ENCODE measurements at regions not wholly inside any gene's neighbourhood (a gene's known extent, or its start where the extent isn't known, plus 50 kb on each side); places are given as distances from the start of the nearest gene placed in this dataset.

DNA sequence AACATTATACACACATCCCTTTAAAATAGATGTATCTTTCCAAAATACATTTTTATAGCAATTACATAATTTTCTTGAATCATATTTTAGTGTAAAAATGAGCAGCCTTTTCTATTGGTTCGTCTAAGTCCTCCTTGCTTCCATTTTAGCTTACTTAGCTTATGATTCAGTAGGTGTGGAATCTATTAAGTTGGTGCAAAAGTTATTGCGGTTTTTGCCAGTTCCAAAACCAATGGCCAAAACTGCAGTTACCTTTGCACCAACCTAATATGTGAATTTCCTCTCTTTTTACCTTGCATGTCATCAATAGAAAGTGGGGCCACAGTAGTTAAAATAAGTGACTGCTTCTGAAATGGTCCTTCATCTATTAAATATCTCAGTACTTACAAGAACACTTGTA is 279.0 kb downstream of the OTUD1 start:
- no peak overlapping the region for H3K4me3 ChIP-seq (ENCODE audit: low read depth, low read length)
- no peaks in the 10 kb centered on the region for H3K4me1 ChIP-seq (ENCODE audit: control insufficient read depth, insufficient read depth, low read length)
- no peaks in the 10 kb centered on the region for H3K36me3 ChIP-seq (ENCODE audit: control insufficient read depth, insufficient read depth, low read length)
- no peak overlapping the region for H3K9ac ChIP-seq (ENCODE audit: low read depth, low read length)
- no peaks in the 10 kb centered on the region for H3K27me3 ChIP-seq (ENCODE audit: control insufficient read depth, insufficient read depth, low read length)
- no peaks in the 10 kb centered on the region for H3K9me3 ChIP-seq (ENCODE audit: control insufficient read depth, insufficient read depth, low read length)

DNA sequence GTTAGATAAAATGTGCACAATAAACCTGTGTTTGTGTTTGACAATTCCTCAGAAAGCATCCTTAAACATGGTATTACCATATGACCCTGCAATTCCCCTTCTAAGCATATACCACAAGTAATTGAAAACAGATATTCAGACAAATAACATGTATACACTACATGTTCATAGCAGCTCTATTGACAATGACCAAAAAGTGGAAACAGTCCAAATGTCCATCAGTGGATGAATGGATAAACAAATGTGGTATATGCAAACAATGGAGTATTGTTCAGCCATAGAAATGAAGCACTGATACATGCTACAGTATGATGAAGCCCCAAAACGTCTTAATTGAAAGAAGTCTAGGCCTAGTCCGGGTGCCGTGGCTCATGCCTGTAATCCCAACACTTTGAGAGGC is 280.1 kb downstream of the OTUD1 start:
- Histone ChIP-seq H3K9ac (ENCODE audit: low read depth, low read length) (no peak overlapping the region), H3K4me1 (ENCODE audit: control insufficient read depth, insufficient read depth, low read length) (no peaks in the 10 kb centered on the region), H3K9me3 (ENCODE audit: control insufficient read depth, insufficient read depth, low read length) (no peaks in the 10 kb centered on the region), H3K4me3 (ENCODE audit: low read depth, low read length) (no peak overlapping the region), H3K36me3 (ENCODE audit: control insufficient read depth, insufficient read depth, low read length) (no peaks in the 10 kb centered on the region), H3K27me3 (ENCODE audit: control insufficient read depth, insufficient read depth, low read length) (no peaks in the 10 kb centered on the region)

DNA sequence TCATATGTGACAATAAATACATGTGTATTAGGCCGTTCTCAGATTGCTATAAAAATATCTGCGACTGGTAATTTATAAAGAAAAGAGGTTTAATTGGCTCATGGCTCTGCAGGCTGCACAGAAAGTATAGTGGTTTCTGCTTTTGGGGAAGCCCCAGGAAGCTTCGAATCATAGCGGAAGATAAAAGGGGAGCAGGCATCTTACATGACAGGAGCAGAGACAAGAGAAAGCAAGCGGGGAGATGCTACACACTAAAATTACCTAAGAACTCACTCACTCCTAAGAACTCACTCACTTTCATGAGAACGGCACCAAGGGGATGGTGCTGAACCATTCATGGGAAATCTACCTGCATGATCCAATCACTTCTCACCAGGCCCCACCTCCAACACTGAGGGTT is 284.9 kb downstream of the OTUD1 start:
- H3K4me1 ChIP-seq (ENCODE audit: control insufficient read depth, insufficient read depth, low read length): no peaks in the 10 kb centered on the region
- no peaks in the 10 kb centered on the region for H3K36me3 ChIP-seq (ENCODE audit: control insufficient read depth, insufficient read depth, low read length)
- H3K9ac ChIP-seq (ENCODE audit: low read depth, low read length): no peak overlapping the region
- no peaks in the 10 kb centered on the region for H3K9me3 ChIP-seq (ENCODE audit: control insufficient read depth, insufficient read depth, low read length)
- no peak overlapping the region for H3K4me3 ChIP-seq (ENCODE audit: low read depth, low read length)
- no peaks in the 10 kb centered on the region for H3K27me3 ChIP-seq (ENCODE audit: control insufficient read depth, insufficient read depth, low read length)

GRCh38 chr10:23725548-23725947 is 286.7 kb downstream of the OTUD1 start:
- H3K36me3 ChIP-seq (ENCODE audit: control insufficient read depth, insufficient read depth, low read length): no peaks in the 10 kb centered on the region
- no peaks in the 10 kb centered on the region for H3K9me3 ChIP-seq (ENCODE audit: control insufficient read depth, insufficient read depth, low read length)
- H3K4me3 ChIP-seq (ENCODE audit: low read depth, low read length): no peak overlapping the region
- H3K4me1 ChIP-seq (ENCODE audit: control insufficient read depth, insufficient read depth, low read length): no peaks in the 10 kb centered on the region
- no peaks in the 10 kb centered on the region for H3K27me3 ChIP-seq (ENCODE audit: control insufficient read depth, insufficient read depth, low read length)
- no peak overlapping the region for H3K9ac ChIP-seq (ENCODE audit: low read depth, low read length)

DNA sequence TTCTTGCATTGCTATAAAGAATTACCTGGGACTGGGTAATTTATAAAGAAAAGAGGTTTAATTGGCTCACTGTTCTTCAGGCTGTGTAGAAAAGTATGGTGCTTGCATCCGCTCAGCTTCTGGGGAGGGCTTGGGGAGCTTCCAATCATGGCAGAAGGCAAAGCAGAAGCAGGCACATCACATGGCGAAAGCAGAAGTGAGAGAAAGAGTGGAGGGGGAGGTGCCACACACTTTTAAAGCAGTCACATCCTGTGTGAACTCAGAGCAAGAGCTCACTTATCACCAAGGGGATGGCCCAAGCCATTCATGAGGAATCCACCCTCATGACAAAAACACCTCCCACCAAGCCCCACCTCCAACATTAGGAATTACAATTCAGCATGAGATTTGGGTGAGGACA is 303.5 kb downstream of the OTUD1 start:
- H3K9me3 ChIP-seq (ENCODE audit: control insufficient read depth, insufficient read depth, low read length): no peaks in the 10 kb centered on the region
- H3K4me1 ChIP-seq (ENCODE audit: control insufficient read depth, insufficient read depth, low read length): no peaks in the 10 kb centered on the region
- H3K4me3 ChIP-seq (ENCODE audit: low read depth, low read length): no peak overlapping the region
- H3K27me3 ChIP-seq (ENCODE audit: control insufficient read depth, insufficient read depth, low read length): no peaks in the 10 kb centered on the region
- H3K9ac ChIP-seq (ENCODE audit: low read depth, low read length): no peak overlapping the region
- no peaks in the 10 kb centered on the region for H3K36me3 ChIP-seq (ENCODE audit: control insufficient read depth, insufficient read depth, low read length)

DNA sequence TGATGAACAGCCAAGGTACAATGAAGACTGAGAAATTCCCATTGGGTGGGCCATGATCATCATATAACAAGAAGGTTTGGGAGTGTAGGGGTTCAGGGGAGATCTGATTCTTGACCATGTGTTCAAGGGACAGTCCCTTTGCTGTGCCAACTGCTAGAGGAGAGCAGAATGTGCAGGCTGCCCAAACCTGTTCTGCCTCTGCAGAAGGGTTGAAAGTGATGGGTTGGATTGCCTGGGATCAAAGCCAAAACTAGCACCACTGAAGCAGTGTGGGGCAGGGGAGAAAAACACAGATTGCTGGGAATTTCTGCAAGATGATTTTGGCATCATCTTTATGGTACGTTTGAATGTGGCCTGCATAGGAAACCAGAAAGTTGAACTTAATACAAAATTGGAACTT is 303.9 kb downstream of the OTUD1 start:
- Histone ChIP-seq H3K27me3 (ENCODE audit: control insufficient read depth, insufficient read depth, low read length) (no peaks in the 10 kb centered on the region), H3K4me1 (ENCODE audit: control insufficient read depth, insufficient read depth, low read length) (no peaks in the 10 kb centered on the region), H3K4me3 (ENCODE audit: low read depth, low read length) (no peak overlapping the region), H3K36me3 (ENCODE audit: control insufficient read depth, insufficient read depth, low read length) (no peaks in the 10 kb centered on the region), H3K9ac (ENCODE audit: low read depth, low read length) (no peak overlapping the region), H3K9me3 (ENCODE audit: control insufficient read depth, insufficient read depth, low read length) (no peaks in the 10 kb centered on the region)

- H3K4me3 ChIP-seq (ENCODE audit: low read depth, low read length): no peak overlapping the region
- no peaks in the 10 kb centered on the region for H3K27me3 ChIP-seq (ENCODE audit: control insufficient read depth, insufficient read depth, low read length)
- H3K36me3 ChIP-seq (ENCODE audit: control insufficient read depth, insufficient read depth, low read length): no peaks in the 10 kb centered on the region
- H3K4me1 ChIP-seq (ENCODE audit: control insufficient read depth, insufficient read depth, low read length): no peaks in the 10 kb centered on the region
- H3K9ac ChIP-seq (ENCODE audit: low read depth, low read length): no peak overlapping the region
- H3K9me3 ChIP-seq (ENCODE audit: control insufficient read depth, insufficient read depth, low read length): no peaks in the 10 kb centered on the region
Measured at GRCh38 chr10:23754179-23754578, 315.3 kb downstream of the OTUD1 start.

DNA sequence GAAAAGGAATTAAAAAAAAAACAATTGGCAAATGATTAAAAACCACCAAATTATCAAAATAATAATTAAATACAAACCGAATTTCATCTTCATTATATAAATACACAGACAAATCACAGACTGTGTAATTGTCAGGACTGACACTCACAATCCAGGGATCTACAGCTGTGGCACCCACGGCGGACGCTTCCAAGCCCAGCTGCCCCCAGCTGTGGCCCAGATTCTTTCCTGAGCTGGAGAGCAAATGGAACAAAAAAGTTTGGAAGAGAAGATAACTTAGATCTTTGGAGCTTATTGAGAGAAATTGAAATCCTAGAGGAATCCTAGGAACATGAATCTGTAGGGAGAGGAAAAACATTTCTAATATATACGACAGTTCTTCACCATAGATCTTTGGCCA is 316.1 kb downstream of the OTUD1 start:
- Histone ChIP-seq H3K27me3 (ENCODE audit: control insufficient read depth, insufficient read depth, low read length) (no peaks in the 10 kb centered on the region), H3K36me3 (ENCODE audit: control insufficient read depth, insufficient read depth, low read length) (no peaks in the 10 kb centered on the region), H3K4me1 (ENCODE audit: control insufficient read depth, insufficient read depth, low read length) (no peaks in the 10 kb centered on the region), H3K9ac (ENCODE audit: low read depth, low read length) (no peak overlapping the region), H3K9me3 (ENCODE audit: control insufficient read depth, insufficient read depth, low read length) (no peaks in the 10 kb centered on the region), H3K4me3 (ENCODE audit: low read depth, low read length) (no peak overlapping the region)

DNA sequence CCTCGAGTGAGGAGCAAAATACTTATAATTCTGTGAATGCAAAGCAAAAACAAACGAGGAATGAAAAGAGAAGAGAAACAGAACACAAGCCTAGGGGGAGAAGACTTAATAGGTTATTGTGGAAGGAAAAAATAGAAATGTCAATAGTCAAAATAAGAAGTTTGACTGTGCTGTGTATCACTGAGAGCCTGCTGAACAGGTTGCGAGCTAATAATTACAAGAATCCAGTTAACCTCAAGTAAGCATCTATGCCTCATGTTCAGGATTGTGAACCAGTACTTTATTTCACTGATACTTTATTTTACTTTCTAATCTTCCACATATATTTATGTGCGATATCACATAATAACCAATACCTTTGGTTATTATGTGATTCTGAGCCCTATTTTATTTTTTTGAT is 316.7 kb downstream of the OTUD1 start:
- no peaks in the 10 kb centered on the region for H3K9me3 ChIP-seq (ENCODE audit: control insufficient read depth, insufficient read depth, low read length)
- no peak overlapping the region for H3K9ac ChIP-seq (ENCODE audit: low read depth, low read length)
- H3K4me3 ChIP-seq (ENCODE audit: low read depth, low read length): no peak overlapping the region
- H3K27me3 ChIP-seq (ENCODE audit: control insufficient read depth, insufficient read depth, low read length): no peaks in the 10 kb centered on the region
- no peaks in the 10 kb centered on the region for H3K4me1 ChIP-seq (ENCODE audit: control insufficient read depth, insufficient read depth, low read length)
- H3K36me3 ChIP-seq (ENCODE audit: control insufficient read depth, insufficient read depth, low read length): no peaks in the 10 kb centered on the region

GRCh38 chr10:23768281-23768680 is 329.4 kb downstream of the OTUD1 start:
- Histone ChIP-seq H3K4me3 (ENCODE audit: low read depth, low read length) (no peak overlapping the region), H3K36me3 (ENCODE audit: control insufficient read depth, insufficient read depth, low read length) (no peaks in the 10 kb centered on the region), H3K27me3 (ENCODE audit: control insufficient read depth, insufficient read depth, low read length) (no peaks in the 10 kb centered on the region), H3K9ac (ENCODE audit: low read depth, low read length) (no peak overlapping the region), H3K9me3 (ENCODE audit: control insufficient read depth, insufficient read depth, low read length) (no peaks in the 10 kb centered on the region), H3K4me1 (ENCODE audit: control insufficient read depth, insufficient read depth, low read length) (no peaks in the 10 kb centered on the region)

GRCh38 chr10:23777153-23777552 is 338.3 kb downstream of the OTUD1 start:
- H3K27me3 ChIP-seq (ENCODE audit: control insufficient read depth, insufficient read depth, low read length): no peaks in the 10 kb centered on the region
- no peaks in the 10 kb centered on the region for H3K36me3 ChIP-seq (ENCODE audit: control insufficient read depth, insufficient read depth, low read length)
- no peak overlapping the region for H3K9ac ChIP-seq (ENCODE audit: low read depth, low read length)
- H3K4me3 ChIP-seq (ENCODE audit: low read depth, low read length): no peak overlapping the region
- H3K4me1 ChIP-seq (ENCODE audit: control insufficient read depth, insufficient read depth, low read length): no peaks in the 10 kb centered on the region
- H3K9me3 ChIP-seq (ENCODE audit: control insufficient read depth, insufficient read depth, low read length): no peaks in the 10 kb centered on the region

DNA sequence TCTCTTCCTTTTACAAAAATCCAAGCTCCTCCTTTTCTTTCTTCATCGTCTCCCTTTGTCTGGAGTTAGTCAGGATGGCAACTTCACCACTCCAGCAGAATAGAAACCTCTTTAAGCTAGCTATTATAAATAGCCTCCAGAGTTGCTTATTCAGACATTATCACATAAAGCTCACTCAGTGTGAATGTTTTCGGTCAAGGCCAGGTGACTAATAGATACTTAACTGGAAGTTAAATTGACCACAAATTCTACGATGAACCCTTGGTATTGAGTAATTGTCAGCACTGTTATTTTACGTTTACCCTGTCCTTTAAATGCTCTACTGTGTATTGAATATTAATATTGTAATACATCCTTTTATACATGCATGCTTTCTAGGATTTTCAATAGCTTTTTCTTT is 340.4 kb downstream of the OTUD1 start:
- no peak overlapping the region for H3K4me3 ChIP-seq (ENCODE audit: low read depth, low read length)
- no peaks in the 10 kb centered on the region for H3K4me1 ChIP-seq (ENCODE audit: control insufficient read depth, insufficient read depth, low read length)
- H3K9ac ChIP-seq (ENCODE audit: low read depth, low read length): no peak overlapping the region
- no peaks in the 10 kb centered on the region for H3K27me3 ChIP-seq (ENCODE audit: control insufficient read depth, insufficient read depth, low read length)
- no peaks in the 10 kb centered on the region for H3K36me3 ChIP-seq (ENCODE audit: control insufficient read depth, insufficient read depth, low read length)
- no peaks in the 10 kb centered on the region for H3K9me3 ChIP-seq (ENCODE audit: control insufficient read depth, insufficient read depth, low read length)

DNA sequence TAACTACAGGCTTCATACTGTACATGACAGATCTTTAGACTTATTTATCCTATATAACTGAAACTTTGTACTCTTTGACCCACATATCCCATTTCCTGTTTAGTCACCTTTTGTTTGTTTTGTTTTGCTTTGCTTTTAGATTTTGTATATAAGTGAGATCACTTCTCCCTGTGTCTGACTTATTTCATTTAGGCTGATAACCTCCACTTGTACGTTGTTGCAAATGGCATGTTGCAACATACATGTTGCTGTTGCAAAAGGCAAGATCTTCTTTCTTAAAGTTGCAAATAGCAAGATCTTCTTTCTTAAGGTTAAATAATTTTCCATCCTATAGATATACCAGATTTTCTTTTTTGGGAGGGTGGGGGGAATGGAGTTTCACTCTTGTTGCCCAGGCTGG is 341.5 kb downstream of the OTUD1 start:
- Histone ChIP-seq H3K9me3 (ENCODE audit: control insufficient read depth, insufficient read depth, low read length) (no peaks in the 10 kb centered on the region), H3K27me3 (ENCODE audit: control insufficient read depth, insufficient read depth, low read length) (no peaks in the 10 kb centered on the region)

More for the DNA sequence above, 341.5 kb downstream of the OTUD1 start:
- no peaks in the 10 kb centered on the region for H3K4me1 ChIP-seq (ENCODE audit: control insufficient read depth, insufficient read depth, low read length)
- H3K36me3 ChIP-seq (ENCODE audit: control insufficient read depth, insufficient read depth, low read length): no peaks in the 10 kb centered on the region
- H3K4me3 ChIP-seq (ENCODE audit: low read depth, low read length): no peak overlapping the region
- no peak overlapping the region for H3K9ac ChIP-seq (ENCODE audit: low read depth, low read length)
